ENCODE measurements at regions not wholly inside any gene's neighbourhood (a gene's known extent, or its start where the extent isn't known, plus 50 kb on each side); places are given as distances from the start of the nearest gene placed in this dataset.

GRCh38 chr15:87312221-87312620, 944.3 kb downstream of the NTRK3 start:
- TF ChIP-seq CTCF (conservative IDR thresholded peaks at IDR 0.05) = no peak
- no peak for TF ChIP-seq EZH2 (IDR thresholded peaks at IDR 0.05; ENCODE audit: low read depth)

Measured in PC-9 (cell line).